ENCODE measurements at regions not wholly inside any gene's neighbourhood (a gene's known extent, or its start where the extent isn't known, plus 50 kb on each side); places are given as distances from the start of the nearest gene placed in this dataset.

DNA sequence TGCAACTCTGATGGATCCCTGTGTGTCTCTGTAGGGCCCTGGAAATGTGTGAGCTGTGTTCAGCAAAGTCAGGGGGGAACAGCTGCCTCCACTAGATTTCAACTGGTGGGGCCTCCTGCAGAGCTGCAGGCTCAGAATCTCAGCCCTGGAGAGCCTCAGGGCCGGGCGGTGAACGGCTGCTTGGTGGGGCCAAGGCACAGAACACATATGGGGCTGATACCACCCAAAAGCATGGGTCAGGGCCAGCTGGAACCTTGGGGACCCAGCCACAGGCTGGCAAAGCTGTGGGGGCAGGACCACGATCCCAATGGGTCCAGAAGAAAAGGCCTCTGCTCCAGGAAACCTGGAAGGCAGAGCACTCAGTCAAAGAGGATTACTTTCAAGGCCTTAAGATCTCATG lies 878.5 kb downstream of the BCL11B start:
- Mint-ChIP-seq H3K9me3 (no peaks in the 10 kb centered on the region), H3K4me1 (no peaks in the 10 kb centered on the region), H3K36me3 (no peaks in the 10 kb centered on the region), H3K27ac (no peak overlapping the region), H3K4me3 (no peak overlapping the region)
- no peak for ATAC-seq
- no peak for DNase-seq (ENCODE audit: low spot score in 2 of 2)

DNA sequence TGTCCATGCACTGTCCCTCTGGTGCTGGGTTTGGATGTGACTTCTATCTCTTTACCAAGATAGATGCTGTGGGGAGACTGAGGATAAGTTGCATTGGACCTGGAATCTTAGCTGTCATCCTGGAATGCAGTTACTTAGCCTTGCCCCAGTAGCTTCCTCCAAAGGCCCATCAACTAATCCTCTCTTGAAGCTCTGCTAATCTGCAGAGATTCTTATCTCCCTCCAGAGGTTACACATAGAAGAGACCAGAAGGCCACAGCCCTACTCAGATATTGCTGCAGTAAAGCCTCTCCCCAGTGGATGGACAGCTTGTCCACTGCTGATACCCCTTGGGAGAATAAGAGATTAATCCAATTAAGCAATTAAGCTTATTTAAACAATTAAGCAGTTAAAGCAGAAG lies 867.2 kb downstream of the BCL11B start:
- peak overlapping the region; percentile 56 for H3K27ac Mint-ChIP-seq
- DNase-seq (ENCODE audit: low spot score in 2 of 2) = no peak
- peaks cover 15% of the 10 kb centered on the region for H3K4me1 Mint-ChIP-seq
- no peaks in the 10 kb centered on the region for H3K36me3 Mint-ChIP-seq
- H3K9me3 Mint-ChIP-seq = no peaks in the 10 kb centered on the region
- ATAC-seq = no peak
- no peak overlapping the region for H3K4me3 Mint-ChIP-seq

DNA sequence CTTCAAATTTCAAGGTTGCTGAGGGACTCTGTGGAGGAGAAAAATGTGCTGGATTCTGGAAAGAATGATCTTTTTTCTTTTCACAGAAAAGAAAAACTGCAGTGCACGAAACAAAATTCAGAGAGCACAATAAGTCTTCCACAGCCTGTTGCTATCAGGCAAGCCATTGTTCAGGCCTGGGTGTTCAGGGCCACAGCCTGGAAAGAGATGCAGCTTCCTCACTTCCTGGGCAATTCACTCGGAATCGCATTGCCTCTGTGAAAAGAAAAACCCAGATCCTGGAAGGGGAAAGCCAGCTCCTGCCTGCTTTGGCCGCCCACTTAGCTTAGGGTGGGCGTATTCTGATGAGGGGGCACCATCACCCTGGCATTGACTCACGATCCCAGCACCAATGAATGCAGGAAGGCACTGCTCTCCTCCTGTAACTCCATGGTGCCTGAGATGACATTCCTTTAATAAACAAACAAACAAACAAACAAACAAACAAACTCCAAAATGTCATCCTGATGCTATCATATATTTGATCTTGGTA lies 863.9 kb downstream of the BCL11B start:
- peak overlapping the region; percentile 6 for H3K27ac Mint-ChIP-seq
- H3K4me1 Mint-ChIP-seq = peaks cover 31% of the 10 kb centered on the region
- H3K9me3 Mint-ChIP-seq = no peaks in the 10 kb centered on the region
- H3K36me3 Mint-ChIP-seq = no peaks in the 10 kb centered on the region
- ATAC-seq (no peak), DNase-seq (ENCODE audit: low spot score in 2 of 2) (no peak)
- no peak overlapping the region for H3K4me3 Mint-ChIP-seq

DNA sequence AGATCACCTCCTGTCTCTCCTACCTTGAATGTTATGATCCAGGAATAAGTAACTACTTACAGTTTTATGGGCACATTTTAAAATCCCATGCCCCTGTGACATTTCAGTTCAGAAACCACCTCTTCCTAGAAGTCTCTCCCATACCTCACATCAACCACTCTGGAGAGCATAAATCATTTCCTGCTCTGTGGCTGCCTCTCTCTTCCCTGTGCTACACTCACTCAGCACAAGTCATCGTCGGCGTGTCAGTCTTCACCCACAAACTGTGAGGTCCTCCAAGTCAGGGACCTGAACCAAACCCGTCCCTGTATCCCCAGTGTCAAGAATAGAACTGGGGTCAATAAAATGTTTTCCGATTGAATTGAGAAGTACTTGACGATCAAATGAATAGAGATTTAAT lies 863.3 kb downstream of the BCL11B start:
- DNase-seq (ENCODE audit: low spot score in 2 of 2) = no peak
- H3K9me3 Mint-ChIP-seq = no peaks in the 10 kb centered on the region
- peak overlapping the region; percentile 6 for H3K27ac Mint-ChIP-seq
- peak overlapping the region; percentile 3 for H3K4me3 Mint-ChIP-seq
- no peaks in the 10 kb centered on the region for H3K36me3 Mint-ChIP-seq
- peak; percentile 84 for ATAC-seq
- H3K4me1 Mint-ChIP-seq = peaks cover 31% of the 10 kb centered on the region

DNA sequence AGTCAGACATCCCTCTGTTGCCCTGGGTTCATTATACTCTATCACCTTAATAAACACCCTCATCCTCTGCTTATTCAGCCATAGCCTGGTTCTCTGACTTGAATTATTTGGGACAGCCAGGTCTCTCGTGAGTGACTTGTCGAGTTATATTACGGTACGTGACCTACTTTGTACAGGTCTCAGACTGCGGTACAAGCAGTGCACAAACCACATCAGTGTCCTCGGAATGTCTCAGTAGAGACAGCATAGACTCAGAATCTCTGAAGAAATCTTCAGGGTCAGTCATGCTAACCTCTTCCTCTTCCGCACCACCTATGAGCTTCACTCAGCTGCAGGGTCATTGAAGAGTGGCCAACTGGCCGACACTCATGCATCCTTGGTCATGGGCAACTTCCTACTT lies 860.8 kb downstream of the BCL11B start:
- ATAC-seq (peak; percentile 86), DNase-seq (ENCODE audit: low spot score in 2 of 2) (no peak)
- Mint-ChIP-seq H3K4me1 (peaks cover 26% of the 10 kb centered on the region), H3K36me3 (no peaks in the 10 kb centered on the region), H3K27ac (peak overlapping the region; percentile 5), H3K9me3 (no peaks in the 10 kb centered on the region), H3K4me3 (no peak overlapping the region)

DNA sequence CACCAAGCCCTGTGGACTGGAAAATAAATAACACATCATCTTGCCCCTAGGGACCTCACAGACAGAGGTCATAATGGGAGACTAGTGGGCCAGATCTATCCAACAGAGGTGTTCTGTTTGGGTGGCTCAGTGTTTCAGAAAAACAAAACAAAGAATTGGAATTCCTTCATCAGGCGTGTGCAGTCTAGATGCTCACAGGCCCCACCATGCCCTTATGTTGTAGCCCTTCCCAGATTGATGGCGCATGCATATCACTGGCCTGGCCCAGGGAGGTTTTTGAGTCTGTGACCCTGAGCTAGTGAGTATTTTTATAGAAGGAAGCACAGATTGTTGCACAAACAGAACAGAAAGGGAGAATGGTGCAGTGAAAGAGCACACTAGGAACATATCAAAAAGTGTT lies 859.6 kb downstream of the BCL11B start:
- H3K36me3 Mint-ChIP-seq = no peaks in the 10 kb centered on the region

DNA sequence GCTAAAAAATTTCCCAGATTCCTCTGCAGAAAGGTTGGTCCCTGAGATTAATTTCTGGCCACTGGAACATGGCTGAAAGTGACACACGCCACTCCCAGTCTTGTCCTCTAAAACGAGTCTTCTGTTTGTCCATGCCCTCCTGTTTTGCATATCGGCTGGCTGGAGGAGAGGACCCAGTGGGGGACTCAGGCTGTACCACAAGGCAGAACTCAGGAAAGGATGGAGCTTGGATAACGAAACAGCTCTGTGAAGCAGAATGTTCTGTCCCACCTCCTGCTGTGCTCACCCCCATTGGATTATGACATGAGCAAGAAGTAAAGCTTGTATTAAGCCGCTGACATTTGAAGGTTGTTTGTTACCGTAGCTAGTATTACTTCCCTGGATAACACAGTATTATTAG lies 856.2 kb downstream of the BCL11B start:
- ATAC-seq (no peak), DNase-seq (ENCODE audit: low spot score in 2 of 2) (no peak)
- H3K9me3 Mint-ChIP-seq = no peaks in the 10 kb centered on the region
- no peaks in the 10 kb centered on the region for H3K36me3 Mint-ChIP-seq
- no peak overlapping the region for H3K4me3 Mint-ChIP-seq
- peaks cover 8% of the 10 kb centered on the region for H3K4me1 Mint-ChIP-seq
- no peak overlapping the region for H3K27ac Mint-ChIP-seq

More for the DNA sequence above, 859.6 kb downstream of the BCL11B start:
- Mint-ChIP-seq H3K9me3 (no peaks in the 10 kb centered on the region), H3K27ac (no peak overlapping the region), H3K4me3 (no peak overlapping the region), H3K4me1 (peaks cover 26% of the 10 kb centered on the region)
- no peak for ATAC-seq
- DNase-seq (ENCODE audit: low spot score in 2 of 2) = no peak

DNA sequence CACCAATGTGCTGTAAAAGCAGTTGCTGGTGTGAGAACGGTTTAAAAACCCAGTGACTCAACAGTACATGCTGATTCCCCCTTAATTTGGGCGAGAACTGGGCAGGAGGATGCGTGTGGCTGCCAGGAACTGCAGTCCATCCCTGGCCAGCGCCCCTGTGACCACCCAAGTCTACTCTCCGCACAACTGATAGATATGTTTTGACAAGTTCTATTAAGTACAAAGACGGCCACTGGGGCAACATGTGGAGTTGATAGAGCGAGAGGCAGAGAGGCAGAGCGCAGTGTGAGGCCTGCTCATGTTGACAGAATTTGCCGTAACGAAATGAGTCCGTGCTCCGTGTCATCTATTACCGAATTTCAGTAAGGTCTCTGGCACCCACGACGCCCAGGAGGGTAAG lies 855.0 kb downstream of the BCL11B start:
- ATAC-seq = no peak
- no peaks in the 10 kb centered on the region for H3K9me3 Mint-ChIP-seq
- peak overlapping the region; percentile 54 for H3K27ac Mint-ChIP-seq
- DNase-seq (ENCODE audit: low spot score in 2 of 2) = no peak
- H3K36me3 Mint-ChIP-seq = no peaks in the 10 kb centered on the region
- no peaks in the 10 kb centered on the region for H3K4me1 Mint-ChIP-seq
- no peak overlapping the region for H3K4me3 Mint-ChIP-seq

DNA sequence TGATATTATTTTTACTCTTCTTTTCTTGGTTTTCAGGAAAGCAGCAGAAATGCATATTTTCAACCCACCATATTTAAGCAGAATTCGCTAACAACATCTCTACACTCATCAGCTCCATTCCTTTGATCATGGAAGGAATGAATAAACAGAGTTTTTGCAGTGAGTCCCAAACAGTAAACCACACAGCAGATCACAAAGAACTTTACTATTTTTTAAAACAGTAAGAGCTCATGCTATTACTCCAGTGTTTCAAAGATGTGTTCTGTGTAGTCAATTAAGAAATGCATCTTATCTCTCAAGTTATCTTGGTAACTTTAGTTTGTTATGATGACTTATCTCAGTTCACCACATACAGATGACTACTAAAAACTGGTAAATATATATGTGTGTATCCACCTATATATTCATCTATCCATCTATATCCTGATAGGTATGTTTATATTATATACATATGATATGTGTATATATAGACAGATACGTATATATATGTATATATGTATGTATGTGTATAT lies 843.5 kb downstream of the BCL11B start:
- Mint-ChIP-seq H3K27ac (no peak overlapping the region), H3K4me3 (no peak overlapping the region), H3K4me1 (peaks cover 11% of the 10 kb centered on the region), H3K9me3 (no peaks in the 10 kb centered on the region), H3K36me3 (no peaks in the 10 kb centered on the region)
- DNase-seq (ENCODE audit: low spot score in 2 of 2) (no peak), ATAC-seq (no peak)

DNA sequence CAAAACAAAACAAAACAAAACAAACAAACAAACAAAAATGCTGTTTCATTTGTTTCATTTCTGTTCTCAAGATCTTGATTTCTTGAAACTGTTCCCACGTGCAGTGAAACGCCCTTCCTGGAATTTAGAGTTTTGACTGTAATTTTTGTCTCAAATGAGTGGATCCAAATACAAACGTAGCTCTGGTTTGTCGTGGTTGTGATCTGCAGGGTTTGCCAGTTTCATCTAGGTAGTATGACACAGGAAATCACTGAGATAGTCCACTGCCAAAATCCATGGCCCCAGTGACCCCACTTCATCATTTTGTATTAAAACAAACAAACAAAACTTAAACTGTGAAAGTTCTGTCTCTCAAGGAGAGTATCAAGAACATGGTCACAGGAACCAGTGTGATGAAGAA lies 838.6 kb downstream of the BCL11B start:
- peaks cover 11% of the 10 kb centered on the region for H3K4me1 Mint-ChIP-seq
- no peak for DNase-seq (ENCODE audit: low spot score in 2 of 2)
- ATAC-seq = peak; percentile 57
- no peak overlapping the region for H3K4me3 Mint-ChIP-seq
- no peaks in the 10 kb centered on the region for H3K36me3 Mint-ChIP-seq
- peaks cover 3% of the 10 kb centered on the region for H3K9me3 Mint-ChIP-seq
- H3K27ac Mint-ChIP-seq = peak overlapping the region; percentile 23

DNA sequence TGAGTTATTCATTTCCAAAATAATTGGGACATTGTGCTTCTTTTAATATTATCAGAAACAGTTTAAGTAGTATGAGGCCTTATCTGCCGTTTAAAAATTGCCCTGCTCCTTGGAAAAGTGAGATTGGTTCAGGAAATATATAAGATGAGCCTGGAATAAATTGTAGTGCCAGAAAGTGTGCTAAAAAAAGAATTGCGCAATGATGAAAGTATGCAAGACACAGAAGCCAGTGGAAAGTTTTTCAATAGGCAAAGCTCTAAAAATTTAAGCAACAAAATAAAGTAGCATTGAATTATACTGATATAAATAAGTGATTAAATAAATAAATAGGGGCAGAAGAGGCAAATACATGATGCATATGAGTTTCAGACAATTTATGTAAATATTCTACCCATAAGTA lies 834.9 kb downstream of the BCL11B start:
- no peak overlapping the region for H3K4me3 Mint-ChIP-seq
- peaks cover 6% of the 10 kb centered on the region for H3K4me1 Mint-ChIP-seq
- H3K9me3 Mint-ChIP-seq = peaks cover 3% of the 10 kb centered on the region
- ATAC-seq (no peak), DNase-seq (ENCODE audit: low spot score in 2 of 2) (no peak)
- H3K36me3 Mint-ChIP-seq = no peaks in the 10 kb centered on the region
- no peak overlapping the region for H3K27ac Mint-ChIP-seq

DNA sequence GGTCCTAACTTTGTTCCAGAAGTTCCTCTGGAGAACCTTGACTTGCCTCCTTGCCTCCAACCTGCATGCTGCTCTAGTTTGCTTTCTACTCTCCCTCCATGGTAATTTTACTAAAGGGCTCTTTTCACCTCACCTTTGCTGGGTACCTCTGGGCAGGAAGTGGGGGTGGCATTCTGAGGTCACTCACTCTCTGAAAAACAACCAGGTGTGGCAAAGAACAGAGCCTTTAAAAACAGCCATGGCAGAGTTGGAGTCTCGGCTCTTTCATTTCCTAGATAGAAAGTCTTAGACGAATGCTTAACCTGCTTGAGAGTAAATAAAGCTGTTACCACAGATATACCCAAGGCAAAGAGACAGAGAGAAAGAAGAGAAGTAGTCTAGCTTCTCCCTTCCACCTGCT lies 827.9 kb downstream of the BCL11B start:
- Mint-ChIP-seq H3K4me3 (no peak overlapping the region), H3K9me3 (no peaks in the 10 kb centered on the region), H3K4me1 (peaks cover 9% of the 10 kb centered on the region), H3K36me3 (no peaks in the 10 kb centered on the region), H3K27ac (peak overlapping the region; percentile 90)
- no peak for DNase-seq (ENCODE audit: low spot score in 2 of 2)
- no peak for ATAC-seq

DNA sequence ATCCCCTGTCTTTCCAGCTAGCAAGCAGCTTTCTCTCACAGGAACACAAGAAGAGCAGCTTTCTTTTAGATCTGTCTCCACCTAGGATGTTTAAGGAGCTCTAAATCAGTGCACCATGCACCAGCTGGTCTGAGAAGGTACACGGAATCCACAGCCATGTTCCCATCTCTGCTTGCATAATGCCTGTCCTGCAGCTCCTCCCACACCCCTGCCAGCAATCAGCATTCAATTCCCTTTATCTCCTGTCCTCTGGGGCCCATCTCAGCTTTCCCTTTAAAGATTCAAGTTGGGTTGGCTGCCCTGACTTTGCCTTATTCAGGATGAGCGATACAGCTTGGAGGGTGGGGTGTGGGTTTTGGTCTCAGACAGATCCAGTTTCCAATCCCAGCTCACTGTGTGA lies 826.3 kb downstream of the BCL11B start:
- no peaks in the 10 kb centered on the region for H3K36me3 Mint-ChIP-seq
- no peak overlapping the region for H3K27ac Mint-ChIP-seq
- no peaks in the 10 kb centered on the region for H3K9me3 Mint-ChIP-seq
- DNase-seq (ENCODE audit: low spot score in 2 of 2) = no peak
- H3K4me1 Mint-ChIP-seq = peaks cover 9% of the 10 kb centered on the region
- H3K4me3 Mint-ChIP-seq = no peak overlapping the region
- no peak for ATAC-seq

DNA sequence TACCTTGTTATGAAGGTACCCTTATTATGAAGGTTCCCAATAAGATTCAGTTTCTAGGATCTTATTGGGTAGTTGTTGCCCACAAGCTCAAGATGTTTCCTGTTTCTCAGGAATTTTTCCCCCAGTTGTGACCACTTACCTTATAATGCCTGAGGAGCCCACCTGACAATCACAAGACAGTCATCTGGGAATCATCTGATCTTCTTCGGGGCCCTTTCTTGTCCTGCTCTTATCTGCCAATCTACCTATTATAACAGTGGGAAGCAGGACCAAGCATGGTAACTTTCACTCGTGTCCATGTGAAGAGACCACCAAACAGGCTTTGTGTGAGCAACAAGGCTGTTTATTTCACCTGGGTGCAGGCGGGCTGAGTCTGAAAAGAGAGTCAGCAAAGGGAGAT lies 825.5 kb downstream of the BCL11B start:
- DNase-seq (ENCODE audit: low spot score in 2 of 2) = no peak
- ATAC-seq = no peak
- Mint-ChIP-seq H3K9me3 (no peaks in the 10 kb centered on the region), H3K4me3 (no peak overlapping the region), H3K4me1 (peaks cover 9% of the 10 kb centered on the region), H3K27ac (no peak overlapping the region), H3K36me3 (no peaks in the 10 kb centered on the region)

DNA sequence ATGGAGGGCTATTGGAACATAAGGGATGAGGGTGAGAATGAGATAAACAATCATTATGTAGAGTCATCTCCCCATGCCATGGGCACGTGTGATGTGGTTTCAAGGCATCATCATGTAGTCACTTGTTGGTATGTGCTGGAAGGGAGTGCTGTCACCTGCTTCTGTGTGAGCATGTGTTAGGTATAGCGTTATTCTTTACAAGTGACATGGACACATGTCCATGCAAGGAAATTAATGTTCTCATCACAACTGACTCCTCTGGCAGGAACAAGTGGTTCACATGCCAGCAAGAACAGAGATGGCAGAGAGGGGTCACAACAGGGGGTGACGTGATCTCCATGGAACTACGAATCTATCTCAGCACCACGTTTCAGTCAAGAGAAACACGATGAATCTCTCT lies 815.8 kb downstream of the BCL11B start:
- H3K4me1 Mint-ChIP-seq = no peaks in the 10 kb centered on the region
- no peak overlapping the region for H3K4me3 Mint-ChIP-seq
- DNase-seq (ENCODE audit: low spot score in 2 of 2) (no peak), ATAC-seq (no peak)
- peaks cover 2% of the 10 kb centered on the region for H3K9me3 Mint-ChIP-seq
- H3K27ac Mint-ChIP-seq = no peak overlapping the region
- H3K36me3 Mint-ChIP-seq = no peaks in the 10 kb centered on the region

DNA sequence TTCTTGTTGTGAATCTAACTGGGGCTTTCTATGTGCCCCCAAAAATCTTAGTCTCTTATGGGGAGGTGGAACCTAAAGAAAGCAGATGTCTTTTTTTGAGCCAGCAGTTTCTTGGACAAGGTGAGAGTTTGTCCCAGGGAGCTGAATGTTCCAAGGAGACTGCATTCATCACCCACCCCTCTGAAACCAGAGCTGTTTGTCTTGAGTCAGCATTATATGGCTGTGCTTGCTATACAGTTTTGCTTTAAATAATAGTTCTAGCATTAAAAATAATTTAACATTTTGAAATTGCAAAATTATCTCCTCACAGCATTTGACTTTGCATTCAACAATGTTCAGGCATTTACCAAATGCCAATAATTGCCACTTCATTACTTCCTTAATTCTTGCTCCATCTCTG lies 813.3 kb downstream of the BCL11B start:
- no peak overlapping the region for H3K4me3 Mint-ChIP-seq
- ATAC-seq = no peak
- H3K9me3 Mint-ChIP-seq = peaks cover 2% of the 10 kb centered on the region
- no peaks in the 10 kb centered on the region for H3K36me3 Mint-ChIP-seq
- no peak for DNase-seq (ENCODE audit: low spot score in 2 of 2)
- no peak overlapping the region for H3K27ac Mint-ChIP-seq
- H3K4me1 Mint-ChIP-seq = no peaks in the 10 kb centered on the region

DNA sequence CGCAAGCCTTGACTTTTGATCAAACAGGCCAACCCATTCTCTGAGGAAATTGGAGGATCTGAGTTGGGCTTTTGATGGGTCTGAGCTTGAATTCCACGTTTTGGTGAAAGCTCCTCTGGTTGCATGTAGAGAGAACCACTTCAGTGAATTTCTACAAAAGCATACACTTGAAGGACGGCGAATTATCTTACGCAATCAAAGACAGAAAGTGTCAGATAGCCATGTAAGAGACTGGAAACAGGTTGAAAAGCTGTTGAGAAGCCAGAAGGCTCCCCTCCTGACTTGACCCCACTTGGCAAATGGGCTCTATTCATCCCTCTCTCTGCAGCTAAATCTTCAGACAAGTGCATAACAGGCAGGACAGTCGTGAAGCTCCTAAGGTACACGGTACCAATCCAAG lies 809.1 kb downstream of the BCL11B start:
- Mint-ChIP-seq H3K36me3 (no peaks in the 10 kb centered on the region), H3K27ac (no peak overlapping the region), H3K4me3 (no peak overlapping the region), H3K9me3 (peaks cover 2% of the 10 kb centered on the region), H3K4me1 (no peaks in the 10 kb centered on the region)
- DNase-seq (ENCODE audit: low spot score in 2 of 2) (no peak), ATAC-seq (no peak)

Measured in stimulated activated effector memory CD8-positive, alpha-beta T cell treated with anti-CD3 and anti-CD28 coated beads, Interleukin-12 subunit alpha, Interleukin-12 subunit beta, amount 100 ng/mL, for 72 hours (primary cell).